K562 (cell line): ENCODE measurements at regions not wholly inside any gene's neighbourhood (a gene's known extent, or its start where the extent isn't known, plus 50 kb on each side); places are given as distances from the start of the nearest gene placed in this dataset.
A peak's percentile ranks its signal among the peaks of the same experiment; 100 is the strongest.

Experiments
- CBFA2T2 ChIP-seq: fragments of 450-650 bp; conservative IDR thresholded peaks from 2 replicates; pipeline ENCODE4 v1.6.1; 2017; ENCODE audit warnings: mild to moderate bottlenecking
- CEBPB ChIP-seq: fragments of 450-650 bp; IDR thresholded peaks from 2 replicates; pipeline ENCODE4 v1.6.1; 2016; ENCODE audit warnings: missing genetic modification characterization, missing compliant biosample characterization
- DPF2 ChIP-seq: fragments of 450-650 bp; IDR thresholded peaks from 2 replicates; pipeline ENCODE4 v1.6.1; 2016
- ETV1 ChIP-seq: fragments of 450-650 bp; conservative IDR thresholded peaks from 2 replicates; pipeline ENCODE4 v1.6.1; 2016; ENCODE audit warnings: missing genetic modification characterization, control low read depth, low read depth, missing compliant biosample characterization
- FOXM1 ChIP-seq, 2 experiments: fragments of 450-650 bp in 1 of 2; sonication (generic) in 1 of 2; formaldehyde crosslinking in 1 of 2; IDR thresholded peaks; 2 replicates each; pipeline versions ENCODE4 v1.6.1 to v1.9.0; 2017 to 2022; ENCODE audit warnings: low read depth in 2 of 2, mild to moderate bottlenecking in 2 of 2, missing genetic modification reagents in 1 of 2, moderate library complexity in 1 of 2
- GABPA ChIP-seq: fragments of 200-800 bp; sonication (Bioruptor generic); conservative IDR thresholded peaks from 2 replicates; pipeline ENCODE4 v1.6.1; 2016; ENCODE audit warnings: low read depth, missing genetic modification characterization, missing compliant biosample characterization
- GATA2 ChIP-seq: sonication (generic); formaldehyde crosslinking; IDR thresholded peaks from 2 replicates; pipeline ENCODE4 v1.4.0; 2020; ENCODE audit warnings: mild to moderate bottlenecking, missing genetic modification reagents
- GMEB1 ChIP-seq: fragments of 250-450 bp; sonication (Bioruptor Pico); IDR thresholded peaks from 2 replicates; pipeline ENCODE4 v1.4.0; 2020; ENCODE audit warnings: mild to moderate bottlenecking
- HDAC2 ChIP-seq: fragments of 450-650 bp; IDR thresholded peaks from 2 replicates; pipeline ENCODE4 v1.6.1; 2016; ENCODE audit warnings: mild to moderate bottlenecking
- HDAC3 ChIP-seq: fragments of 450-650 bp; IDR thresholded peaks from 2 replicates; pipeline ENCODE4 v1.6.1; 2018; ENCODE audit warnings: borderline replicate concordance, mild to moderate bottlenecking, moderate library complexity; ENCODE audit not compliant: partially characterized antibody
- HMBOX1 ChIP-seq: sonication (generic); IDR thresholded peaks from 2 replicates; pipeline ENCODE4 v1.6.1; 2016
- KLF16 ChIP-seq: IDR thresholded peaks from 2 replicates; pipeline ENCODE4 v1.6.1; 2016; ENCODE audit warnings: antibody characterized with exemption
- LEF1 ChIP-seq: fragments of 450-650 bp; IDR thresholded peaks from 2 replicates; pipeline ENCODE4 v1.6.1; 2016; ENCODE audit warnings: mild to moderate bottlenecking
- MEF2A ChIP-seq: IDR thresholded peaks from 2 replicates; pipeline ENCODE4 v1.6.1; 2011; ENCODE audit warnings: low read depth, mild to moderate bottlenecking, low read length, moderate library complexity; ENCODE audit not compliant: control insufficient read depth
- POLR2AphosphoS5 ChIP-seq: IDR thresholded peaks from 2 replicates; pipeline ENCODE4 v1.6.1; 2011; ENCODE audit warnings: mild to moderate bottlenecking, low read depth, low read length, moderate library complexity; ENCODE audit not compliant: control insufficient read depth, insufficient read depth
- SMARCA4 ChIP-seq: fragments of 450-650 bp; IDR thresholded peaks from 2 replicates; pipeline ENCODE4 v1.6.1; 2016
- SMARCE1 ChIP-seq: fragments of 450-650 bp; IDR thresholded peaks from 2 replicates; pipeline ENCODE4 v1.7.1; 2016; ENCODE audit warnings: mild to moderate bottlenecking
- TAL1 ChIP-seq: fragments of 450-650 bp; IDR thresholded peaks from 2 replicates; pipeline ENCODE4 v1.6.1; 2016; ENCODE audit warnings: mild to moderate bottlenecking
- TCF3 ChIP-seq: sonication (generic); formaldehyde crosslinking; IDR thresholded peaks from 2 replicates; pipeline ENCODE4 v1.4.0; 2020; ENCODE audit warnings: mild to moderate bottlenecking, missing genetic modification reagents
- ZFX ChIP-seq: sonication (generic); formaldehyde crosslinking; IDR thresholded peaks from 2 replicates; pipeline ENCODE4 v1.8.0; 2022; ENCODE audit warnings: mild to moderate bottlenecking, missing genetic modification reagents, moderate library complexity
- ZNF133 ChIP-seq: fragments of 250-450 bp; sonication (Bioruptor Pico); IDR thresholded peaks from 2 replicates; pipeline ENCODE4 v1.4.0; 2020; ENCODE audit warnings: mild to moderate bottlenecking
- ZNF239 ChIP-seq: fragments of 250-450 bp; sonication (Bioruptor Pico); IDR thresholded peaks from 2 replicates; pipeline ENCODE4 v1.4.0; 2020; ENCODE audit warnings: mild to moderate bottlenecking
- ZNF592 ChIP-seq: fragments of 450-650 bp; IDR thresholded peaks from 2 replicates; pipeline ENCODE4 v1.6.1; 2017; ENCODE audit warnings: antibody characterized with exemption, mild to moderate bottlenecking
- ZNF655 ChIP-seq: fragments of 250-450 bp; sonication (Bioruptor Pico); IDR thresholded peaks from 2 replicates; pipeline ENCODE4 v1.5.0; 2021

GRCh38 chr6:22023937-22024336 lies 272.9 kb downstream of the PRL start (continued):
- no peak for TF ChIP-seq GMEB1 (CRISPR knock-in tag)
- TF ChIP-seq HDAC3, result peak; percentile 32
- TF ChIP-seq GATA2, result peak; percentile 52; the same call in 1 of the 2 replicates
- peak; percentile 81 for TF ChIP-seq DPF2
- no peak for TF ChIP-seq ZNF133 (CRISPR knock-in tag)
- TF ChIP-seq ZNF592, result peak; percentile 69
- peak; percentile 44; the same call in 1 of the 2 replicates for TF ChIP-seq ZFX (CRISPR knock-in tag)
- peak; percentile 79 for TF ChIP-seq CBFA2T2
- peak; percentile 83 for TF ChIP-seq TAL1
- peak; percentile 80 for TF ChIP-seq SMARCA4
- TF ChIP-seq GABPA, result no peak
- TF ChIP-seq SMARCE1, result peak; percentile 48; the same call in 1 of the 2 replicates
- 0 out of 2 replicates have a peak, but pooled peaks have one; percentile 21 for TF ChIP-seq MEF2A
- TF ChIP-seq POLR2AphosphoS5, result peak; percentile 56; the same call in 1 of the 2 replicates
- TF ChIP-seq HMBOX1, result peak; percentile 42; the same call in 1 of the 2 replicates
- 0 out of 2 replicates have a peak, but pooled peaks have one; percentile 14 for TF ChIP-seq KLF16
- TF ChIP-seq ZNF239 (CRISPR knock-in tag), result no peak
- TF ChIP-seq FOXM1 (IDR thresholded peaks at IDR 0.05; ENCODE audit: low read depth), result peak; percentile 61
- no peak for TF ChIP-seq FOXM1 (CRISPR knock-in tag; IDR thresholded peaks at IDR 0.05; ENCODE audit: low read depth)
- no peak for TF ChIP-seq ZNF655 (CRISPR knock-in tag)
- TF ChIP-seq HDAC2, result peak; percentile 18; the same call in 1 of the 2 replicates
- peak; percentile 75 for TF ChIP-seq LEF1
- 0 out of 2 replicates have a peak, but pooled peaks have one; percentile 50 for TF ChIP-seq ETV1 (tag)
- TF ChIP-seq CEBPB (tag), result no peak
- TF ChIP-seq TCF3, result peak; percentile 83
